NT2/D1 (cell line): ENCODE measurements at regions not wholly inside any gene's neighbourhood (a gene's known extent, or its start where the extent isn't known, plus 50 kb on each side); places are given as distances from the start of the nearest gene placed in this dataset.

Experiments
- SUZ12 ChIP-seq: IDR thresholded peaks from 2 replicates; pipeline ENCODE4 v1.6.1; 2011; ENCODE audit not compliant: insufficient read length, insufficient read depth; ENCODE audit errors: extremely low read depth
- YY1 ChIP-seq: IDR thresholded peaks from 2 replicates; pipeline ENCODE4 v1.6.1; 2011; ENCODE audit not compliant: insufficient read length, insufficient read depth
- ZNF274 ChIP-seq: IDR thresholded peaks from 2 replicates; pipeline ENCODE4 v1.6.1; 2011; ENCODE audit warnings: mild to moderate bottlenecking, low read depth, low read length

GRCh38 chr1:195472291-195472690, 1135.9 kb downstream of the KCNT2 start:
- no peak for TF ChIP-seq YY1
- no peak for TF ChIP-seq ZNF274
- no peak for TF ChIP-seq SUZ12
